ENCODE measurements at regions not wholly inside any gene's neighbourhood (a gene's known extent, or its start where the extent isn't known, plus 50 kb on each side); places are given as distances from the start of the nearest gene placed in this dataset.

DNA sequence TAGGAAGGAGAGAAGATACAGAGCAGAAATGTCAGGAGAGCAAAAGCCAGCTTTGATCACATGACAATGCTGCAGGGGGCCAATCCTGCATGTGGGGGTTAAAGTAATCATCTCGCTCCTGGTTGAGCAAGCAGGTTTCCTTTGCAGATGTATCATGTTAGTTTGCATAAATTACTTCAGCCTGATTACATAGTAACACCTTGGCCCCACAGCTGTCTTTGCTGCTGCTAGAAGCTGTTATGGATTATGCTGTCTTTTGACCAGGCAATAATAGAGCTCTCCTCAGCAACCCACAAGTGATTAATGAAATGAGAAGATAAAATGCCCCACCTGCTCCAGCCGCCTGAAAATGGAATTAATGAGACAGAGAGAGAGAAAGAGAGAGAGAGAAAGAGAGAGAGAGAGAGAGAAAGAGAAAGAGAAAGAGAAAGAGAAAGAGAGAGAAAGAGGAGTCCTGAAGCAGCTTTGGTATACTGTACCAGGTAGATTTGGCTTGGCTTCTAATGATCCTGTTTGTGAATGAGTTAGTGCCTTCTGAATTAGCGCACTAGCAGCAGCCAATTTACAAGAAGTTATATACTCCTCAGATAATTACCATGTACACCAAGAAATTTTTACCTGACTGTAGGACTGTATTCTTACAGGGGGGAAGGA is 174.3 kb upstream of the RORB start:
- Histone ChIP-seq H3K4me3 (ENCODE audit: insufficient read depth, low read depth, low read length, poor library complexity, severe bottlenecking) (no peak overlapping the region), H3K9me3 (ENCODE audit: control insufficient read depth, low read length) (no peaks in the 10 kb centered on the region), H3K27me3 (replicated peaks; ENCODE audit: control insufficient read depth, insufficient read depth, low read length, poor library complexity, severe bottlenecking) (no peaks in the 10 kb centered on the region), H3K36me3 (ENCODE audit: control insufficient read depth, insufficient read depth, low read length) (no peaks in the 10 kb centered on the region), H3K4me1 (ENCODE audit: control insufficient read depth, insufficient read depth, low read length, poor library complexity, severe bottlenecking) (no peaks in the 10 kb centered on the region), H3K27ac (ENCODE audit: insufficient read depth, low read length, poor library complexity, severe bottlenecking) (no peak overlapping the region)
- no peak for DNase-seq

DNA sequence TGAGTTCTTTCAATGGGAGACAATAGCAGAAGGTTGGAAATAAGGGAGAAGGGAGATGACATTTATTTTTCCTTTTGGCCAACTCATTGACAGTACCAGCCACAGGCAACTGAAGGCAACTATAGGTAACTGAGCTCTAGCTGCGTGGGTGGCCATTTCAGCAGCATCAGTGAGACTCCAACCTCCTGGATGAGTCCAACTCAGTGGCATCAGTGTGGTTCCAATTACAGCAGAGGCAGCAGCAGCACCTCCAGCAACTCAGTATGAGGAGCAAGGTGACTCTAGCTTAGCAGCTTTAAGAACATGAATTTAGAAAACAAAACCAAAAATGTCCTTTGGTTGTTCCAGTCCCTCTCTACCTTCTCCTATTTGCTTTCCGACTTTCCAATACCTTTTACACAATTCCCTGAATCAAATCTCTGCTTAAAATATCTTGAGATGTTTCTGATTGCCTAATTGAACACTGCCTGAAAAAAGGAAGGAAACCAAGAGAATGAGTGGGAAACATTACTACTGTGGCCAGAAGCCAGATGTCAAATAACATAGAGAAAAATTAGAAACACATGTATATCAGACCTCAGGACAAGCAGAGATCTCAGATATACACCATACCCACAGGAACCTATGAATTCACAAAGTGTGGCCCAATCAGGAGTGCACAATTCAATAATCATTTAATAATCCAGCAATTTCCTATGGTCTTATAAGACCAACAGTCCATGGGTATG is 166.5 kb upstream of the RORB start:
- no peak for DNase-seq
- Histone ChIP-seq H3K36me3 (ENCODE audit: control insufficient read depth, insufficient read depth, low read length) (no peaks in the 10 kb centered on the region), H3K27ac (ENCODE audit: insufficient read depth, low read length, poor library complexity, severe bottlenecking) (no peak overlapping the region), H3K4me1 (ENCODE audit: control insufficient read depth, insufficient read depth, low read length, poor library complexity, severe bottlenecking) (no peaks in the 10 kb centered on the region), H3K9me3 (ENCODE audit: control insufficient read depth, low read length) (no peaks in the 10 kb centered on the region), H3K4me3 (ENCODE audit: insufficient read depth, low read depth, low read length, poor library complexity, severe bottlenecking) (no peak overlapping the region), H3K27me3 (replicated peaks; ENCODE audit: control insufficient read depth, insufficient read depth, low read length, poor library complexity, severe bottlenecking) (no peaks in the 10 kb centered on the region)

DNA sequence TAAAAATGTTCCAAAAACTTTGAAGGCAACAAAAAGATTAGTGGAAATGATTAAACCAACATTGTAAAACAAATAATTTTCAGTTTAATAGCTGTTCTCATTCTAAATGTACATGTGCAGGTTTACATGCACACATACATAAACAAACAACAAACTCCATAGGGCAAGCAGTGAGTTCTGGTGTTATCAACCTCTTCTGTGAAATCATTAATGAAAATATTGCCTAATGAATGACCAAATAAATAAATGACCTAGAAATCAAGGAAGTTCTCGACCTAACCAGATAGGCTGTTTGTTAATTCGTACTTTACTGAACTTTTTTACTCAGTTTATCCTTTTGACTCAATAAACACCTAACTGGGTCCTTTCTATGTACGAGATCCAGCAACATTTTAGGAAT is 165.5 kb upstream of the RORB start:
- Histone ChIP-seq H3K4me3 (ENCODE audit: insufficient read depth, low read depth, low read length, poor library complexity, severe bottlenecking) (no peak overlapping the region), H3K27ac (ENCODE audit: insufficient read depth, low read length, poor library complexity, severe bottlenecking) (no peak overlapping the region), H3K9me3 (ENCODE audit: control insufficient read depth, low read length) (no peaks in the 10 kb centered on the region), H3K27me3 (replicated peaks; ENCODE audit: control insufficient read depth, insufficient read depth, low read length, poor library complexity, severe bottlenecking) (no peaks in the 10 kb centered on the region), H3K4me1 (ENCODE audit: control insufficient read depth, insufficient read depth, low read length, poor library complexity, severe bottlenecking) (no peaks in the 10 kb centered on the region), H3K36me3 (ENCODE audit: control insufficient read depth, insufficient read depth, low read length) (no peaks in the 10 kb centered on the region)
- no peak for DNase-seq

DNA sequence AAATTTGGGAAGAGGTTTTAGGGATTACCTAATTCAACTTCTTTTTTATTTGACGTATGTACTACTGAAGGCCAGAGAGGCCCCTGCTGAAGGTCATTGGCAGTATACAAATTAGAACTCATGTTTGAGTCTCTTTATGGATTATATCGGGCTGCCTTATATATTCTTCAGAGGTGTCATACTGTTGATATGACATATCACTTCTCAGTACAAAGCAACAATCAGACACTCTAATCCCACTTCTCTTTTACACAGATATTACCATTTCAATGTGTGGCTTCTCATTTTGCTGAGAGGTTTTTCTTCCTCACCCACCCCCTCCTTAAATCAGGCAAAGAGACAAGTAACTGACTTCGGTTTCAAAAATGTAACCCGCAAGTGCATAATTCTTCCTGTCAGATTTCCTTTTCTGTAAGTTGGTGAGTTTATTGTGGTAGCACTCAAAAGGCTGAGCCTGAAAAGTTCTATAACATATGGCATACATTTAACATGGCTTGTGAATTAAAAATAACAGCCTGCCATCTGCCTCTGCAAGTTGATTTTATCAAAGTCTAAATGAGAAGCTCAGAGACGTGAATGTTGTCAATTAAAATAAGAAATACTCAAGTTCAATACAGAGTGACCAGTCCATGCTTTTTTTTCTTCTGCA is 163.6 kb upstream of the RORB start:
- DNase-seq = no peak
- H3K4me1 ChIP-seq (ENCODE audit: control insufficient read depth, insufficient read depth, low read length, poor library complexity, severe bottlenecking) = no peaks in the 10 kb centered on the region
- H3K27me3 ChIP-seq (replicated peaks; ENCODE audit: control insufficient read depth, insufficient read depth, low read length, poor library complexity, severe bottlenecking) = no peaks in the 10 kb centered on the region
- H3K36me3 ChIP-seq (ENCODE audit: control insufficient read depth, insufficient read depth, low read length) = no peaks in the 10 kb centered on the region
- no peak overlapping the region for H3K27ac ChIP-seq (ENCODE audit: insufficient read depth, low read length, poor library complexity, severe bottlenecking)
- no peak overlapping the region for H3K4me3 ChIP-seq (ENCODE audit: insufficient read depth, low read depth, low read length, poor library complexity, severe bottlenecking)
- H3K9me3 ChIP-seq (ENCODE audit: control insufficient read depth, low read length) = no peaks in the 10 kb centered on the region

DNA sequence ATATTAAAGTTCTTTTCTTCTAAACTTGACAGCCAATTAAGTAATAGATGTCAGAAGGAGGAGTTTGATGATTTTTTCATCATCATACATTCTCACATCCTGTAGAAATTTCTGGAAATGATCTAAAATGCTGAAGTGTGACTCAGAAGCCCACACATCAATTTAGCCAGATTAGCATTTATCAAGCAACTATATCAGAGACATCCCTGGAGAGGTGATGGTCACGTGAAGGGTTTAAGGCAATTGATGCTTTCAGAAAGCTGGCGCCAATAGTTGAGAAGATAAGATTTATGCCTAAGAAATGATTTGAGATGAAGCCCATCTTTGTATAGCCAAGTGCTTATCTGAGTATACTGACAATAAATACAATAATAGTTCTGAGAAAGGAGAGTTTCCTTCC is 162.9 kb upstream of the RORB start:
- Histone ChIP-seq H3K9me3 (ENCODE audit: control insufficient read depth, low read length) (no peaks in the 10 kb centered on the region), H3K4me1 (ENCODE audit: control insufficient read depth, insufficient read depth, low read length, poor library complexity, severe bottlenecking) (no peaks in the 10 kb centered on the region), H3K27ac (ENCODE audit: insufficient read depth, low read length, poor library complexity, severe bottlenecking) (no peak overlapping the region), H3K4me3 (ENCODE audit: insufficient read depth, low read depth, low read length, poor library complexity, severe bottlenecking) (no peak overlapping the region), H3K27me3 (replicated peaks; ENCODE audit: control insufficient read depth, insufficient read depth, low read length, poor library complexity, severe bottlenecking) (no peaks in the 10 kb centered on the region), H3K36me3 (ENCODE audit: control insufficient read depth, insufficient read depth, low read length) (no peaks in the 10 kb centered on the region)
- no peak for DNase-seq

DNA sequence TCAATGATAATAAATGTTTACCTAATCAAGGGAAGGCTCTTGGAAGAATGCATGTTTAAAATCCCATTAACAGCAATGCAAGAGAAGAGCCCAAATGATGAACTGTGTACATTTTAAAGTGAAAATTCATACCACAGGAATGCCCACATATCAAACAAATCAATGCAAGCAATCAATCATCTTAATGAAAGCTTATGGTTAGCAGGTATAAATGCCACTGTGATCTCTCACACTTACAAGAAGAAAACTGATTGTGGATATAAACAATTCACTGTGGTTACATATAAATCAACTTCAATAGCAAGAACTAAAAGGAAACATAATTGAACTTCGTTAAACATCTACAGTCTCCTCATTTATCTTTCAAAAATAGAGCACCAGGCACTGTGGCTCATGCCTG is 161.0 kb upstream of the RORB start:
- no peaks in the 10 kb centered on the region for H3K9me3 ChIP-seq (ENCODE audit: control insufficient read depth, low read length)
- H3K27me3 ChIP-seq (replicated peaks; ENCODE audit: control insufficient read depth, insufficient read depth, low read length, poor library complexity, severe bottlenecking) = no peaks in the 10 kb centered on the region
- DNase-seq = no peak
- H3K4me3 ChIP-seq (ENCODE audit: insufficient read depth, low read depth, low read length, poor library complexity, severe bottlenecking) = no peak overlapping the region
- no peaks in the 10 kb centered on the region for H3K36me3 ChIP-seq (ENCODE audit: control insufficient read depth, insufficient read depth, low read length)
- H3K27ac ChIP-seq (ENCODE audit: insufficient read depth, low read length, poor library complexity, severe bottlenecking) = no peak overlapping the region
- no peaks in the 10 kb centered on the region for H3K4me1 ChIP-seq (ENCODE audit: control insufficient read depth, insufficient read depth, low read length, poor library complexity, severe bottlenecking)

DNA sequence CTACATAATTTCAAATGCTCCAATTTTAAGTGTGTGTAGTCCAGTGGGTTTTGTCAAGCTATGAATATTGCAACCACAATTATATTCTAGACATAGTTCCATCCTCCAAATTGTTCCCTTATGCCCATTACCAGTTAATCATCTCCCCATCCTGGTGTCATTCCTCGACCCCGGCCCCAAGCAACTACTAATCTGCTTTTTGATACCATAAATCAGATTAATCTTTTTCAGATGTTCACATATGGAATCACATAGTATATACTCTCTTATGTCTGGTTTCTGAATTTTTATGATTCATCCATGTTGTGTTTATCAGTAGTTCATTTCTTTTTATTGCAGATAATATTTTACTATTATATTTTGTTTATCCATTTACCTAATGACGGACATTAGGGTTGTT is 148.4 kb upstream of the RORB start:
- no peak overlapping the region for H3K27ac ChIP-seq (ENCODE audit: insufficient read depth, low read length, poor library complexity, severe bottlenecking)
- H3K9me3 ChIP-seq (ENCODE audit: control insufficient read depth, low read length) = no peaks in the 10 kb centered on the region
- no peaks in the 10 kb centered on the region for H3K4me1 ChIP-seq (ENCODE audit: control insufficient read depth, insufficient read depth, low read length, poor library complexity, severe bottlenecking)
- no peak overlapping the region for H3K4me3 ChIP-seq (ENCODE audit: insufficient read depth, low read depth, low read length, poor library complexity, severe bottlenecking)
- no peaks in the 10 kb centered on the region for H3K27me3 ChIP-seq (replicated peaks; ENCODE audit: control insufficient read depth, insufficient read depth, low read length, poor library complexity, severe bottlenecking)
- DNase-seq = no peak
- no peaks in the 10 kb centered on the region for H3K36me3 ChIP-seq (ENCODE audit: control insufficient read depth, insufficient read depth, low read length)

DNA sequence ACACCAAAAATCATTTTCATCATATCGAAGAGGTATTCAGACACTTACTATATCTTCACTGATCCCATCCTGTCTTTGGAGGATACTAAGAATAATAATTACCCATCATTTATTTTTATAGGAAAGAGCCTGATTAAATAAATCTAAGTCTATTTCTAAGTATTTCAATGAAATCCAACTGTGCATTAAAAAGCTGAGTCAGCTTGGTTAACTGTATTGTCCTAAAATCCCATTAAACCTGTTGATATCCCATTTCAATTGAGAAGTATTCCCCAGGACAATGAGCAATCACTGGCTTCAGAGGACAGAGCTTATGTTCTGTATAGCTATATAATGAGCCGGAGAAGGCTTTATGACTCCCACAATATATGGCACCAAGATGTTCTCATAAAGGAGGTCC is 142.0 kb upstream of the RORB start:
- Histone ChIP-seq H3K4me1 (ENCODE audit: control insufficient read depth, insufficient read depth, low read length, poor library complexity, severe bottlenecking) (no peaks in the 10 kb centered on the region), H3K27me3 (replicated peaks; ENCODE audit: control insufficient read depth, insufficient read depth, low read length, poor library complexity, severe bottlenecking) (no peaks in the 10 kb centered on the region)

DNA sequence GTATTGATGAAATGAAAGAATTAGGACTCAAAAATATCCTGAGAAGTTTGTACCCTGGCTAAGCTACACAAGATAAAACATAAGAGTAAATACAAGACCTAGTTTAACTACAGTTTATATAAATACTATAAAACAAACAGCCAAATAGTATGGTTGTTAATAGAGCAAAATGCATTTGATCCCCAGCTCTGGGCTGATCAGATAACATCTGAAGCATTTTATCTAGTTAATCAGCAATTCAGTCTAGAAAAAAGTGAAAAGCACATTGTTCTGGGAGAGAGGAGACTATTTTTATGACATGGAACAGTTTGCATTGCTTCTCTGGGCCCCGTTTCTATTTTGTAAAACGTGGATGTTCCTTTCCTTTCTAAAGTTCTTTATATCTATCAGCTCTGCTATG is 139.6 kb upstream of the RORB start:
- Histone ChIP-seq H3K4me3 (ENCODE audit: insufficient read depth, low read depth, low read length, poor library complexity, severe bottlenecking) (no peak overlapping the region), H3K27me3 (replicated peaks; ENCODE audit: control insufficient read depth, insufficient read depth, low read length, poor library complexity, severe bottlenecking) (no peaks in the 10 kb centered on the region), H3K36me3 (ENCODE audit: control insufficient read depth, insufficient read depth, low read length) (no peaks in the 10 kb centered on the region), H3K4me1 (ENCODE audit: control insufficient read depth, insufficient read depth, low read length, poor library complexity, severe bottlenecking) (no peaks in the 10 kb centered on the region), H3K27ac (ENCODE audit: insufficient read depth, low read length, poor library complexity, severe bottlenecking) (no peak overlapping the region), H3K9me3 (ENCODE audit: control insufficient read depth, low read length) (no peaks in the 10 kb centered on the region)
- no peak for DNase-seq

More for the DNA sequence above, 142.0 kb upstream of the RORB start:
- no peak overlapping the region for H3K4me3 ChIP-seq (ENCODE audit: insufficient read depth, low read depth, low read length, poor library complexity, severe bottlenecking)
- no peaks in the 10 kb centered on the region for H3K36me3 ChIP-seq (ENCODE audit: control insufficient read depth, insufficient read depth, low read length)
- H3K27ac ChIP-seq (ENCODE audit: insufficient read depth, low read length, poor library complexity, severe bottlenecking) = no peak overlapping the region
- no peak for DNase-seq
- no peaks in the 10 kb centered on the region for H3K9me3 ChIP-seq (ENCODE audit: control insufficient read depth, low read length)

DNA sequence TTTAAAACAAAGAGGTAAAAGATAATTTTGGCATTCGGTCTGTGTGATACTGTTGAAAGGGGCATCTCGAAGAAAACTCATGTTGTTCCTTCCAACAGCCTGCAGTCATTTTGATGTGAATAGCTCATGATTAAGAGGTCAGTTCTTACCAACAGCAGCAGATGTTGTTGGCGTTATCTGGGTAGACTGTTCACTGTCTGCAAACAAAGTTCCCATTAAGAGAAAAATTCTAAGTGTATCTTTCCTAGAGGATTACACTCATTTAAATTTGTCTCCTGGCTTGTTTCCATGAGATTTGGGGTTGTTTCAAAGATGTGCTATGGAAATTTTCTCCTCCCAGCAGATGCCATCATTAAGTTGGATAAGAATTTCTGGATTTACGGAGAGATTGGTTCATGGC is 138.2 kb upstream of the RORB start:
- H3K36me3 ChIP-seq (ENCODE audit: control insufficient read depth, insufficient read depth, low read length) = no peaks in the 10 kb centered on the region
- DNase-seq = no peak
- no peaks in the 10 kb centered on the region for H3K9me3 ChIP-seq (ENCODE audit: control insufficient read depth, low read length)
- H3K4me3 ChIP-seq (ENCODE audit: insufficient read depth, low read depth, low read length, poor library complexity, severe bottlenecking) = no peak overlapping the region
- no peaks in the 10 kb centered on the region for H3K27me3 ChIP-seq (replicated peaks; ENCODE audit: control insufficient read depth, insufficient read depth, low read length, poor library complexity, severe bottlenecking)
- no peaks in the 10 kb centered on the region for H3K4me1 ChIP-seq (ENCODE audit: control insufficient read depth, insufficient read depth, low read length, poor library complexity, severe bottlenecking)
- no peak overlapping the region for H3K27ac ChIP-seq (ENCODE audit: insufficient read depth, low read length, poor library complexity, severe bottlenecking)

All from effector memory CD4-positive, alpha-beta T cell (primary cell).